PC-3 (cell line): ENCODE measurements at regions not wholly inside any gene's neighbourhood (a gene's known extent, or its start where the extent isn't known, plus 50 kb on each side); places are given as distances from the start of the nearest gene placed in this dataset.
A peak's percentile ranks its signal among the peaks of the same experiment; 100 is the strongest.

Source experiments
- ATAC-seq: fragments of 200-7000 bp; cut with Tn5 transposase; 2 replicates; pipeline ENCODE4 v1.9.1; 2020; ENCODE audit warnings: mild to moderate bottlenecking, moderate library complexity
- BruUV-seq: library from RNA; stranded (reverse); fragments of 400-500 nt; replicated peaks from 2 replicates; lab custom pipeline; 2021; lab: Mats Ljungman, UMichigan
- CTCF ChIA-PET: fragments of 300-600 bp; sonication (Branson Sonifier 250); formaldehyde crosslinking; loops from one replicate; lab custom pipeline; 2022; ENCODE audit warnings: antibody characterized with exemption; lab: Charles Lee
- POLR2A ChIA-PET: fragments of 300-600 bp; sonication (Branson Sonifier 250); formaldehyde crosslinking; loops from one replicate; lab custom pipeline; 2022; ENCODE audit warnings: antibody characterized with exemption; ENCODE audit not compliant: unreplicated experiment; lab: Charles Lee
- DNase-seq: peaks from one replicate; pipeline ENCODE4 v3.0.0-alpha.2; 2015
- H2AFZ ChIP-seq: fragments of 300-600 bp; sonication (generic); 2 replicates; pipeline ENCODE4 v1.6.0; 2016; ENCODE audit warnings: antibody characterized with exemption, low read length
- H3F3A ChIP-seq: fragments of 300-600 bp; sonication (generic); one replicate; pipeline ENCODE4 v1.6.0; 2017; ENCODE audit warnings: antibody characterized with exemption, low read length, control low read depth, mild to moderate bottlenecking; ENCODE audit not compliant: unreplicated experiment
- H3K27ac ChIP-seq: fragments of 300-600 bp; sonication (generic); 2 replicates; pipeline ENCODE4 v1.5.1; 2016; ENCODE audit warnings: mild to moderate bottlenecking, low read length
- H3K27me3 ChIP-seq: fragments of 300-600 bp; sonication (generic); 2 replicates; pipeline ENCODE4 v1.6.1; 2016; ENCODE audit warnings: low read length, mixed read lengths
- H3K36me3 ChIP-seq: fragments of 300-600 bp; sonication (generic); 2 replicates; pipeline ENCODE4 v1.6.1; 2016; ENCODE audit warnings: low read depth, mixed run types, low read length, mixed read lengths
- H3K4me1 ChIP-seq: fragments of 300-600 bp; sonication (generic); 2 replicates; pipeline ENCODE4 v1.5.1; 2016; ENCODE audit warnings: low read length; ENCODE audit not compliant: insufficient read depth
- H3K4me2 ChIP-seq: fragments of 300-600 bp; sonication (generic); 2 replicates; pipeline ENCODE4 v1.6.0; 2016; ENCODE audit warnings: low read length
- H3K4me3 ChIP-seq: fragments of 300-600 bp; sonication (generic); 2 replicates; pipeline ENCODE4 v1.5.1; 2016; ENCODE audit warnings: mild to moderate bottlenecking, low read length, mixed read lengths
- H3K79me2 ChIP-seq: fragments of 300-600 bp; sonication (generic); 2 replicates; pipeline ENCODE4 v1.6.1; 2017; ENCODE audit warnings: low read length, mixed read lengths
- H3K9ac ChIP-seq: fragments of 300-600 bp; sonication (generic); 2 replicates; pipeline ENCODE4 v1.6.0; 2016; ENCODE audit warnings: mild to moderate bottlenecking, low read length
- H3K9me2 ChIP-seq: fragments of 300-600 bp; sonication (generic); replicated peaks from 2 replicates; pipeline ENCODE4 v1.6.1; 2016; ENCODE audit warnings: mixed run types, low read length, mixed read lengths
- H3K9me3 ChIP-seq: fragments of 300-600 bp; sonication (generic); 2 replicates; pipeline ENCODE4 v1.6.1; 2016; ENCODE audit warnings: low read length, mixed read lengths
- H4K20me1 ChIP-seq: fragments of 300-600 bp; sonication (generic); 2 replicates; pipeline ENCODE4 v1.6.1; 2016; ENCODE audit warnings: low read length, mixed read lengths
- EZH2 ChIP-seq: fragments of 300-600 bp; sonication (generic); IDR thresholded peaks from one replicate; pipeline ENCODE4 v1.6.1; 2017; ENCODE audit warnings: antibody characterized with exemption, mild to moderate bottlenecking, low read length; ENCODE audit not compliant: unreplicated experiment
- EZH2phosphoT487 ChIP-seq: fragments of 300-600 bp; sonication (generic); IDR thresholded peaks from 2 replicates; pipeline ENCODE4 v1.6.1; 2018; ENCODE audit warnings: mild to moderate bottlenecking, antibody characterized with exemption, low read length, borderline replicate concordance
- intact Hi-C: fragments of 100-400 bp; cut with micrococcal nuclease; formaldehyde crosslinking; loops from 2 replicates; pipeline ENCODE4 v1.9.0; 2023
- TF ChIP-seq, protein P1 (sequence below): fragments of 300-600 bp; sonication (generic); conservative IDR thresholded peaks from 2 replicates; pipeline ENCODE4 v1.5.1; 2017; ENCODE audit warnings: antibody characterized with exemption, low read depth, mild to moderate bottlenecking, low read length

DNA sequence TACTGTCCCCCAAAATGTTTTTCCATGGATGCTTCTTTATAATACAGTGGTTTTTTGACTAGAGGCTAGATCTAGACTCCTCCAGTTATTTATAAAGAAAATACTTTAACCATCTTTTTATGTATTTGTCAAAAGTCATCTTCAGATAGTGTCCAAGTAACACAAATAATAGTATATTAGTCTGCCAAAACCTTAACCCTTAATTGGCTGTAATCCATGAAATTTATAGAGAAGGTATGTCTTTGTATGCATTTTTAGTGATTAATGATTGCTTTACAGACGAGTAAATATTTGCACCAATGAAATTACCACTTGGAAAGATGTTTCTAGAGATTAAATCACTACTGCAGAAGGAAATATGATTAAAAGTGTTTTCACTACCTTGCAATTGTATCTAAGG is 451.8 kb upstream of the NRXN1 start:
- POLR2A ChIA-PET: no interaction called here
- Histone ChIP-seq H3F3A (no peaks in the 10 kb centered on the region), H3K4me2 (no peak overlapping the region), H3K4me1 (peaks cover 10% of the 10 kb centered on the region; the same call in 1 of the 2 replicates), H3K27ac (no peak overlapping the region), H3K9me3 (no peaks in the 10 kb centered on the region), H4K20me1 (no peaks in the 10 kb centered on the region), H2AFZ (no peak overlapping the region), H3K9ac (no peak overlapping the region), H3K9me2 (no peaks in the 10 kb centered on the region), H3K79me2 (no peaks in the 10 kb centered on the region), H3K4me3 (no peak overlapping the region), H3K27me3 (no peaks in the 10 kb centered on the region), H3K36me3 (no peaks in the 10 kb centered on the region)
- DNase-seq (peak; percentile 68), ATAC-seq (peak; percentile 83)
- intact Hi-C loops: no loop called here
- no TSS peak for BruUV-seq
- CTCF ChIA-PET: no interaction called here
- TF ChIP-seq, protein P1, sequence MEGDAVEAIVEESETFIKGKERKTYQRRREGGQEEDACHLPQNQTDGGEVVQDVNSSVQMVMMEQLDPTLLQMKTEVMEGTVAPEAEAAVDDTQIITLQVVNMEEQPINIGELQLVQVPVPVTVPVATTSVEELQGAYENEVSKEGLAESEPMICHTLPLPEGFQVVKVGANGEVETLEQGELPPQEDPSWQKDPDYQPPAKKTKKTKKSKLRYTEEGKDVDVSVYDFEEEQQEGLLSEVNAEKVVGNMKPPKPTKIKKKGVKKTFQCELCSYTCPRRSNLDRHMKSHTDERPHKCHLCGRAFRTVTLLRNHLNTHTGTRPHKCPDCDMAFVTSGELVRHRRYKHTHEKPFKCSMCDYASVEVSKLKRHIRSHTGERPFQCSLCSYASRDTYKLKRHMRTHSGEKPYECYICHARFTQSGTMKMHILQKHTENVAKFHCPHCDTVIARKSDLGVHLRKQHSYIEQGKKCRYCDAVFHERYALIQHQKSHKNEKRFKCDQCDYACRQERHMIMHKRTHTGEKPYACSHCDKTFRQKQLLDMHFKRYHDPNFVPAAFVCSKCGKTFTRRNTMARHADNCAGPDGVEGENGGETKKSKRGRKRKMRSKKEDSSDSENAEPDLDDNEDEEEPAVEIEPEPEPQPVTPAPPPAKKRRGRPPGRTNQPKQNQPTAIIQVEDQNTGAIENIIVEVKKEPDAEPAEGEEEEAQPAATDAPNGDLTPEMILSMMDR: no peak
- TF ChIP-seq EZH2phosphoT487 (no peak), EZH2 (no peak)

DNA sequence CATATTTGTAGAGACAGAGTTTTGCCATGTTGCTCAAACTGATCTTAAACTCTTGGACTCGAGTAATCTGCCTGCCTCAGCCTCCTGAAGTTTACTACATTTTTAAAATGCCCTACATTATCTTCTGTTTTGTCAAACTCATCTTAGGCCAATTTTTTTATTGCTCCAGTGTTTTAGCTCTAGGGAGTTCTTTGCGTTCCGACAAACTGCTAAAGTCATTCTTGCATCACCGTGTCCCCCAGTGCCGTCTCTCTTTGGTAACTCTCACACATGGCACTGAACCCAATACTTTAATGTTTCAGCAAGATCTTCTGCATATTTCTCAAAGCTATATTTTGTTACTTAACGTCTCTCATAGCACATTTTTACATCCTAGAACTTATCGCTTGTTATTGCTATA is 440.9 kb upstream of the NRXN1 start:
- Histone ChIP-seq H3K79me2 (no peaks in the 10 kb centered on the region), H2AFZ (no peak overlapping the region), H3K4me1 (no peaks in the 10 kb centered on the region), H3F3A (no peaks in the 10 kb centered on the region), H3K9ac (no peak overlapping the region), H3K4me3 (no peak overlapping the region), H3K9me3 (no peaks in the 10 kb centered on the region), H3K27me3 (no peaks in the 10 kb centered on the region), H3K4me2 (no peak overlapping the region), H4K20me1 (no peaks in the 10 kb centered on the region), H3K9me2 (no peaks in the 10 kb centered on the region), H3K27ac (no peak overlapping the region), H3K36me3 (no peaks in the 10 kb centered on the region)
- no TSS peak for BruUV-seq
- POLR2A ChIA-PET: no interaction called here
- DNase-seq (no peak), ATAC-seq (no peak)
- intact Hi-C loops: no loop called here
- TF ChIP-seq, protein P1: no peak
- no peak for TF ChIP-seq EZH2phosphoT487
- no peak for TF ChIP-seq EZH2
- CTCF ChIA-PET: interaction anchor here (0.6 kb wide), 1 partner anchor 719 kb away, joined by 3 read pairs; no protein-coding TSS in a partner anchor

DNA sequence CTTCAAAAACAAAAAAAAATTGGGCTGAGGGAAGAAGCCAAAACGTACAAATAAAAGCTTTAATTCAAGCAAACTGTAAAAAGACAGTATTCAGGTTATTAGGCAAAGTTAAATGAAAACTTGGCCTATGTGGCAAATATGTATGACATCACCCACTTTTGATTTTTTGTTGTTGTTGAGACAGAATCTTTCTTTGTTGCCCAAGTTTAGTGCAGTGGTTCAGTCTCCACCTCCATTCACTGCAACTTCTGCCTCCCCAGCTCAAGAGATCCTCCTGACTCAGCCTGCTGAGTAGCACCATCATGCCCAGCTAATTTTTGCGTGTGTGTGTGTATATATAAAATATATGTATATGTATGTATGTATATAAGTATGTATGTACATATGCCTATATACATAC is 440.4 kb upstream of the NRXN1 start:
- TF ChIP-seq EZH2 (no peak), EZH2phosphoT487 (no peak)
- TF ChIP-seq, protein P1: no peak
- H3F3A ChIP-seq: no peaks in the 10 kb centered on the region
- DNase-seq (no peak), ATAC-seq (no peak)
- H3K4me3 ChIP-seq: no peak overlapping the region
- H3K9me2 ChIP-seq: no peaks in the 10 kb centered on the region
- intact Hi-C loops: no loop called here
- BruUV-seq: no TSS peak
- ChIA-PET CTCF (interaction anchor here (0.6 kb wide), 1 partner anchor 718 kb away, joined by 3 read pairs; no protein-coding TSS in a partner anchor), POLR2A (no interaction called here)
- H2AFZ ChIP-seq: no peak overlapping the region
- H3K4me1 ChIP-seq: no peaks in the 10 kb centered on the region
- no peaks in the 10 kb centered on the region for H4K20me1 ChIP-seq
- no peaks in the 10 kb centered on the region for H3K27me3 ChIP-seq
- no peaks in the 10 kb centered on the region for H3K9me3 ChIP-seq
- no peak overlapping the region for H3K4me2 ChIP-seq
- no peak overlapping the region for H3K9ac ChIP-seq
- no peak overlapping the region for H3K27ac ChIP-seq
- no peaks in the 10 kb centered on the region for H3K79me2 ChIP-seq
- H3K36me3 ChIP-seq: no peaks in the 10 kb centered on the region
